ENCODE measurements at regions not wholly inside any gene's neighbourhood (a gene's known extent, or its start where the extent isn't known, plus 50 kb on each side); places are given as distances from the start of the nearest gene placed in this dataset.

GRCh38 chr18:45505497-45506206, 109.6 kb upstream of the SLC14A2 start:
- DNase-seq = no peak

- DNase-seq = no peak
Observed at GRCh38 chr18:45506951-45507350, 108.3 kb upstream of the SLC14A2 start.

- DNase-seq = no peak
Observed at GRCh38 chr18:45509535-45509934, 105.7 kb upstream of the SLC14A2 start.

- DNase-seq = no peak
Observed at GRCh38 chr18:45510656-45511055, 104.6 kb upstream of the SLC14A2 start.

GRCh38 chr18:45512363-45512953, 102.8 kb upstream of the SLC14A2 start:
- no peak for DNase-seq

GRCh38 chr18:45517181-45517741, 98.0 kb upstream of the SLC14A2 start:
- no peak for DNase-seq

GRCh38 chr18:45518311-45519155, 96.7 kb upstream of the SLC14A2 start:
- no peak for DNase-seq

GRCh38 chr18:45519411-45520280, 95.6 kb upstream of the SLC14A2 start:
- no peak for DNase-seq

- DNase-seq = no peak
Observed at GRCh38 chr18:45521136-45521535, 94.1 kb upstream of the SLC14A2 start.

GRCh38 chr18:45521777-45522176, 93.5 kb upstream of the SLC14A2 start:
- peak; percentile 34 for DNase-seq

GRCh38 chr18:45522371-45522770, 92.9 kb upstream of the SLC14A2 start:
- DNase-seq = no peak

GRCh38 chr18:45525301-45525700, 90.0 kb upstream of the SLC14A2 start:
- DNase-seq = no peak

- no peak for DNase-seq
Observed at GRCh38 chr18:45526114-45526841, 89.0 kb upstream of the SLC14A2 start.

GRCh38 chr18:45527891-45528290, 87.4 kb upstream of the SLC14A2 start:
- DNase-seq = no peak

- no peak for DNase-seq
Observed at GRCh38 chr18:45528712-45529336, 86.5 kb upstream of the SLC14A2 start.

GRCh38 chr18:45538444-45538843, 76.8 kb upstream of the SLC14A2 start:
- no peak for DNase-seq

GRCh38 chr18:45539491-45539891, 75.8 kb upstream of the SLC14A2 start:
- no peak for DNase-seq

- DNase-seq = no peak
Observed at GRCh38 chr18:45540125-45540524, 75.2 kb upstream of the SLC14A2 start.

- DNase-seq = no peak
Observed at GRCh38 chr18:45541421-45541820, 73.9 kb upstream of the SLC14A2 start.

GRCh38 chr18:45542043-45542442, 73.2 kb upstream of the SLC14A2 start:
- no peak for DNase-seq

GRCh38 chr18:45547910-45548309, 67.4 kb upstream of the SLC14A2 start:
- DNase-seq = no peak

Data from activated CD4-positive, alpha-beta T cell treated with anti-CD3 and anti-CD28 coated beads, Interleukin-10, Interleukin-2, amounts not matched to agents 100 ng/mL and 50 ng/mL, durations not matched to agents 16 hours and 8 hours (primary cell).